RPMI7951 (cell line): ENCODE measurements at regions not wholly inside any gene's neighbourhood (a gene's known extent, or its start where the extent isn't known, plus 50 kb on each side); places are given as distances from the start of the nearest gene placed in this dataset.
A peak's percentile ranks its signal among the peaks of the same experiment; 100 is the strongest.
"Not testable (repeated sequence)": the region's sequence is repeated elsewhere in the genome, so short reads cannot be mapped to it uniquely, and the experiment has no call there.

ENCODE experiments used
- DNase-seq: peaks from one replicate; pipeline ENCODE4 v3.0.0-alpha.2; 2012; ENCODE audit warnings: low read depth

- DNase-seq = no peak
Observed at GRCh38 chr6:40152196-40152595, 217.9 kb upstream of the MOCS1 start.

- DNase-seq = no peak
Observed at GRCh38 chr6:40148882-40149573, 214.8 kb upstream of the MOCS1 start.

GRCh38 chr6:40146902-40147301, 212.6 kb upstream of the MOCS1 start:
- DNase-seq = no peak

GRCh38 chr6:40139447-40139846, 205.2 kb upstream of the MOCS1 start:
- no peak for DNase-seq

GRCh38 chr6:40138273-40138720, 204.0 kb upstream of the MOCS1 start:
- DNase-seq = no peak

- peak; percentile 5 for DNase-seq
Observed at GRCh38 chr6:40135491-40136072, 201.3 kb upstream of the MOCS1 start.

- not testable (repeated sequence) for DNase-seq
Observed at GRCh38 chr6:40133981-40134380, 199.7 kb upstream of the MOCS1 start.

GRCh38 chr6:40131675-40132074, 197.4 kb upstream of the MOCS1 start:
- no peak for DNase-seq

GRCh38 chr6:40128127-40128526, 193.9 kb upstream of the MOCS1 start:
- DNase-seq = no peak

- no peak for DNase-seq
Observed at GRCh38 chr6:40125680-40126394, 191.6 kb upstream of the MOCS1 start.

- DNase-seq = no peak
Observed at GRCh38 chr6:40124924-40125323, 190.7 kb upstream of the MOCS1 start.

- DNase-seq = no peak
Observed at GRCh38 chr6:40116832-40117231, 182.6 kb upstream of the MOCS1 start.

GRCh38 chr6:40112350-40112749, 178.1 kb upstream of the MOCS1 start:
- DNase-seq = no peak

GRCh38 chr6:40108736-40109135, 174.5 kb upstream of the MOCS1 start:
- no peak for DNase-seq

GRCh38 chr6:40106840-40107239, 172.6 kb upstream of the MOCS1 start:
- no peak for DNase-seq

GRCh38 chr6:40098774-40099173, 164.5 kb upstream of the MOCS1 start:
- no peak for DNase-seq

GRCh38 chr6:40097590-40097989, 163.3 kb upstream of the MOCS1 start:
- no peak for DNase-seq

GRCh38 chr6:40083141-40083920, 149.1 kb upstream of the MOCS1 start:
- DNase-seq = no peak

GRCh38 chr6:40082278-40083043, 148.2 kb upstream of the MOCS1 start:
- no peak for DNase-seq

- DNase-seq = no peak
Observed at GRCh38 chr6:40077736-40078135, 143.5 kb upstream of the MOCS1 start.

- DNase-seq = no peak
Observed at GRCh38 chr6:40077315-40077714, 143.1 kb upstream of the MOCS1 start.
